WTC11 (cell line): ENCODE measurements at regions not wholly inside any gene's neighbourhood (a gene's known extent, or its start where the extent isn't known, plus 50 kb on each side); places are given as distances from the start of the nearest gene placed in this dataset.

Experiments used
- ATAC-seq: fragments of 200-7000 bp; cut with Tn5 transposase; 2 replicates; pipeline ENCODE4 v1.10.0; 2021; ENCODE audit warnings: mild to moderate bottlenecking, moderate library complexity
- CTCF ChIA-PET: fragments of 300-600 bp; sonication (Branson Sonifier 250); formaldehyde crosslinking; loops from one replicate; lab custom pipeline; 2021; ENCODE audit warnings: antibody characterized with exemption; lab: Charles Lee
- POLR2A ChIA-PET: fragments of 350-600 bp; sonication (Branson Sonifier 250); formaldehyde crosslinking; loops from one replicate; lab custom pipeline; 2021; ENCODE audit warnings: antibody characterized with exemption; lab: Charles Lee
- DNase-seq: peaks from one replicate; pipeline ENCODE4 v3.0.0; 2021; ENCODE audit warnings: low spot score
- H3K27ac Mint-ChIP-seq: 2 replicates; pipeline ENCODE4 v1.8.0; 2021; ENCODE audit warnings: mixed read lengths
- H3K27me3 Mint-ChIP-seq: 2 replicates; pipeline ENCODE4 v1.8.0; 2021; ENCODE audit warnings: low read depth, mild to moderate bottlenecking, moderate library complexity, mixed read lengths
- H3K36me3 Mint-ChIP-seq: 2 replicates; pipeline ENCODE4 v1.8.0; 2021; ENCODE audit warnings: mixed read lengths
- H3K4me1 Mint-ChIP-seq: 2 replicates; pipeline ENCODE4 v1.8.0; 2022; ENCODE audit warnings: mixed read lengths
- H3K4me3 Mint-ChIP-seq: 2 replicates; pipeline ENCODE4 v1.8.0; 2021; ENCODE audit warnings: mild to moderate bottlenecking, moderate library complexity, mixed read lengths
- H3K9me3 Mint-ChIP-seq: 2 replicates; pipeline ENCODE4 v1.8.0; 2021; ENCODE audit warnings: mixed read lengths
- ARID4B ChIP-seq: sonication (generic); formaldehyde crosslinking; IDR thresholded peaks from 2 replicates; pipeline ENCODE4 v1.8.0; 2023; ENCODE audit warnings: missing genetic modification reagents, mild to moderate bottlenecking, borderline replicate concordance
- ATF1 ChIP-seq: sonication (generic); formaldehyde crosslinking; IDR thresholded peaks from 2 replicates; pipeline ENCODE4 v1.8.1; 2023; ENCODE audit warnings: mild to moderate bottlenecking, moderate library complexity, missing genetic modification reagents
- ATF2 ChIP-seq: sonication (generic); formaldehyde crosslinking; IDR thresholded peaks from 2 replicates; pipeline ENCODE4 v1.8.1; 2022; ENCODE audit warnings: low read depth, missing genetic modification reagents, borderline replicate concordance
- CBFB ChIP-seq: sonication (generic); formaldehyde crosslinking; IDR thresholded peaks from 2 replicates; pipeline ENCODE4 v1.8.1; 2022; ENCODE audit warnings: mild to moderate bottlenecking, low read depth, missing genetic modification reagents
- ESRRA ChIP-seq: sonication (generic); formaldehyde crosslinking; IDR thresholded peaks from 2 replicates; pipeline ENCODE4 v1.8.1; 2022; ENCODE audit warnings: mild to moderate bottlenecking, missing genetic modification reagents, borderline replicate concordance
- HMGA2 ChIP-seq: fragments of 250-450 bp; sonication (Bioruptor Pico); IDR thresholded peaks from 2 replicates; pipeline ENCODE4 v1.4.0; 2021; ENCODE audit warnings: mild to moderate bottlenecking, moderate library complexity
- IRF2 ChIP-seq: sonication (generic); formaldehyde crosslinking; IDR thresholded peaks from 2 replicates; pipeline ENCODE4 v1.8.0; 2022; ENCODE audit warnings: low read depth, missing genetic modification reagents, borderline replicate concordance
- MYBL2 ChIP-seq: sonication (generic); formaldehyde crosslinking; IDR thresholded peaks from 2 replicates; pipeline ENCODE4 v1.8.1; 2023; ENCODE audit warnings: mild to moderate bottlenecking, moderate library complexity, missing genetic modification reagents
- SMAD3 ChIP-seq: sonication (generic); formaldehyde crosslinking; IDR thresholded peaks from 2 replicates; pipeline ENCODE4 v1.8.0; 2022; ENCODE audit warnings: missing genetic modification reagents, mild to moderate bottlenecking, borderline replicate concordance
- SP1 ChIP-seq: sonication (generic); formaldehyde crosslinking; conservative IDR thresholded peaks from 2 replicates; pipeline ENCODE4 v1.8.1; 2022; ENCODE audit warnings: missing genetic modification reagents
- ZNF232 ChIP-seq: sonication (generic); formaldehyde crosslinking; IDR thresholded peaks from 2 replicates; pipeline ENCODE4 v1.8.0; 2022; ENCODE audit warnings: mild to moderate bottlenecking, missing genetic modification reagents
- ZNF317 ChIP-seq: sonication (generic); formaldehyde crosslinking; IDR thresholded peaks from 2 replicates; pipeline ENCODE4 v1.8.1; 2023; ENCODE audit warnings: low read depth, mild to moderate bottlenecking, moderate library complexity, missing genetic modification reagents, borderline replicate concordance
- TF ChIP-seq, protein P1 (sequence below): sonication (generic); formaldehyde crosslinking; IDR thresholded peaks from 2 replicates; pipeline ENCODE4 v1.8.0; 2023; ENCODE audit warnings: mild to moderate bottlenecking, missing genetic modification reagents
- TF ChIP-seq, protein P2 (sequence below): sonication (generic); formaldehyde crosslinking; IDR thresholded peaks from 2 replicates; pipeline ENCODE4 v1.8.1; 2022; ENCODE audit warnings: mild to moderate bottlenecking, missing genetic modification reagents, moderate library complexity, borderline replicate concordance
- TF ChIP-seq, protein P3 (sequence below): sonication (generic); formaldehyde crosslinking; IDR thresholded peaks from 2 replicates; pipeline ENCODE4 v1.8.0; 2022; ENCODE audit warnings: mild to moderate bottlenecking, missing genetic modification reagents

- POLR2A ChIA-PET, result no interaction called here
- no peaks in the 10 kb centered on the region for H3K9me3 Mint-ChIP-seq
- DNase-seq, result no peak
- no peak for TF ChIP-seq ZNF317 (CRISPR knock-in tag)
- TF ChIP-seq, protein P1, sequence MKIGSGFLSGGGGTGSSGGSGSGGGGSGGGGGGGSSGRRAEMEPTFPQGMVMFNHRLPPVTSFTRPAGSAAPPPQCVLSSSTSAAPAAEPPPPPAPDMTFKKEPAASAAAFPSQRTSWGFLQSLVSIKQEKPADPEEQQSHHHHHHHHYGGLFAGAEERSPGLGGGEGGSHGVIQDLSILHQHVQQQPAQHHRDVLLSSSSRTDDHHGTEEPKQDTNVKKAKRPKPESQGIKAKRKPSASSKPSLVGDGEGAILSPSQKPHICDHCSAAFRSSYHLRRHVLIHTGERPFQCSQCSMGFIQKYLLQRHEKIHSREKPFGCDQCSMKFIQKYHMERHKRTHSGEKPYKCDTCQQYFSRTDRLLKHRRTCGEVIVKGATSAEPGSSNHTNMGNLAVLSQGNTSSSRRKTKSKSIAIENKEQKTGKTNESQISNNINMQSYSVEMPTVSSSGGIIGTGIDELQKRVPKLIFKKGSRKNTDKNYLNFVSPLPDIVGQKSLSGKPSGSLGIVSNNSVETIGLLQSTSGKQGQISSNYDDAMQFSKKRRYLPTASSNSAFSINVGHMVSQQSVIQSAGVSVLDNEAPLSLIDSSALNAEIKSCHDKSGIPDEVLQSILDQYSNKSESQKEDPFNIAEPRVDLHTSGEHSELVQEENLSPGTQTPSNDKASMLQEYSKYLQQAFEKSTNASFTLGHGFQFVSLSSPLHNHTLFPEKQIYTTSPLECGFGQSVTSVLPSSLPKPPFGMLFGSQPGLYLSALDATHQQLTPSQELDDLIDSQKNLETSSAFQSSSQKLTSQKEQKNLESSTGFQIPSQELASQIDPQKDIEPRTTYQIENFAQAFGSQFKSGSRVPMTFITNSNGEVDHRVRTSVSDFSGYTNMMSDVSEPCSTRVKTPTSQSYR (CRISPR knock-in tag), result no peak
- TF ChIP-seq, protein P2, sequence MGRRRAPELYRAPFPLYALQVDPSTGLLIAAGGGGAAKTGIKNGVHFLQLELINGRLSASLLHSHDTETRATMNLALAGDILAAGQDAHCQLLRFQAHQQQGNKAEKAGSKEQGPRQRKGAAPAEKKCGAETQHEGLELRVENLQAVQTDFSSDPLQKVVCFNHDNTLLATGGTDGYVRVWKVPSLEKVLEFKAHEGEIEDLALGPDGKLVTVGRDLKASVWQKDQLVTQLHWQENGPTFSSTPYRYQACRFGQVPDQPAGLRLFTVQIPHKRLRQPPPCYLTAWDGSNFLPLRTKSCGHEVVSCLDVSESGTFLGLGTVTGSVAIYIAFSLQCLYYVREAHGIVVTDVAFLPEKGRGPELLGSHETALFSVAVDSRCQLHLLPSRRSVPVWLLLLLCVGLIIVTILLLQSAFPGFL (CRISPR knock-in tag), result no peak
- no peak for TF ChIP-seq ESRRA
- TF ChIP-seq ZNF232, result no peak
- TF ChIP-seq MYBL2 (CRISPR knock-in tag), result no peak
- TF ChIP-seq SMAD3 (CRISPR knock-in tag), result no peak
- no peak for TF ChIP-seq CBFB (CRISPR knock-in tag)
- TF ChIP-seq, protein P3, sequence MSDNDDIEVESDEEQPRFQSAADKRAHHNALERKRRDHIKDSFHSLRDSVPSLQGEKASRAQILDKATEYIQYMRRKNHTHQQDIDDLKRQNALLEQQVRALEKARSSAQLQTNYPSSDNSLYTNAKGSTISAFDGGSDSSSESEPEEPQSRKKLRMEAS (CRISPR knock-in tag), result no peak
- TF ChIP-seq, all 79 proteins: peak for 0
- CTCF ChIA-PET, result no interaction called here
- no peak overlapping the region for H3K27ac Mint-ChIP-seq
- no peak overlapping the region for H3K4me3 Mint-ChIP-seq
- H3K27me3 Mint-ChIP-seq, result no peaks in the 10 kb centered on the region; the same call in 1 of the 2 replicates
- no peaks in the 10 kb centered on the region for H3K36me3 Mint-ChIP-seq
- ATAC-seq, result no peak
- H3K4me1 Mint-ChIP-seq, result peaks cover 3% of the 10 kb centered on the region; the same call in 1 of the 2 replicates
Measured at GRCh38 chr3:113125951-113126350, 85.4 kb upstream of the BOC start.

- Mint-ChIP-seq H3K4me3 (no peak overlapping the region), H3K4me1 (peaks cover 3% of the 10 kb centered on the region; the same call in 1 of the 2 replicates), H3K9me3 (no peaks in the 10 kb centered on the region), H3K27ac (no peak overlapping the region), H3K27me3 (no peaks in the 10 kb centered on the region; the same call in 1 of the 2 replicates), H3K36me3 (no peaks in the 10 kb centered on the region)
- no peak for ATAC-seq
- TF ChIP-seq ATF1, result no peak
- TF ChIP-seq ARID4B (CRISPR knock-in tag), result no peak
- TF ChIP-seq IRF2 (CRISPR knock-in tag), result no peak
- no peak for TF ChIP-seq HMGA2 (CRISPR knock-in tag)
- TF ChIP-seq ATF2, result no peak
- no peak for TF ChIP-seq SP1
- CTCF ChIA-PET, result interaction anchor here (0.9 to 1.2 kb wide), 2 partner anchors 93 to 160 kb away, joined by 3 read pairs; no protein-coding TSS in a partner anchor
- DNase-seq, result no peak
- POLR2A ChIA-PET, result no interaction called here
Measured at GRCh38 chr3:113128386-113129015, 82.9 kb upstream of the BOC start.
